ENCODE measurements at regions not wholly inside any gene's neighbourhood (a gene's known extent, or its start where the extent isn't known, plus 50 kb on each side); places are given as distances from the start of the nearest gene placed in this dataset.
"Not testable (repeated sequence)": the region's sequence is repeated elsewhere in the genome, so short reads cannot be mapped to it uniquely, and the experiment has no call there.

DNA sequence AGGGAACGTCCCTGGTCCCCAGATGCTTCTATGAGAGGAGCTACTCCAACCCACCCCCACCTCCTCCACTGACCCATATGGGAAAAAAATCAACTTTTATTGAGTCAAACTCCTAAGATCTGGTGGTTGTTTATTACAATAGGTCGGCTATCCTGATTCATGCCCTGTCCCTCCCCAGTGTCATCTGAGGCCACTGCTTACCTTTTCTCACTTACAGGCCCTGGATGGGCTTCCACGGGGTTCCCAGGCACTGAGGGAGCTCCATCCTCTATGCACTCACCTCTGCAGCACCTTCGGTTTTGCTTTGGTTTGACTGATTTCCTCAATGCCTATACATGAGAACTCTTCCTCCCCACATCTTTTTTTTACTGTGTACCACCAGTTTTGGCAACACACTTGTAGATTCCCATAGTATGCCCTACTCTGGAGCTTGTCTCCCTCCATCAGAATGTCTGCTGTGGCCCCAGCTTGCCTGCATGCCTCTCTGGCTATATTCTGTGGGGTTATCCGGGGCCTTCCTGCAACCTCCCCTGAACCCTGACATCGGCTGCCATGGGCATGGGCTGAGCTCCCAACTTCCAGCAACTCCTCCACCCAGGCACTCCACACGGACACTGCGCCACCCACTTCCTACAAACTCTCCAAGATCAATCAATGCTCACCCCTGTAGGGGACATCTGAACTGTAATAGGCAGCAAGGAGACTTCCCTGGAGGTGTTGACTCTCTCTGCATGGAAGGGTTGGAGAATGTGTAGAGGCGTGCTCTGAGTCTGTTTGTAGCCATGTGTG, 236.1 kb downstream of the VAPA start:
- no peaks in the 10 kb centered on the region for H3K4me1 ChIP-seq (ENCODE audit: insufficient read depth, low read length)
- no peak overlapping the region for H3K4me2 ChIP-seq (ENCODE audit: insufficient read depth, low read length)
- H3K4me3 ChIP-seq (ENCODE audit: insufficient read depth, low read length): no peak overlapping the region
- peaks cover 4% of the 10 kb centered on the region for H3K27me3 ChIP-seq (ENCODE audit: insufficient read depth, low read length)
- H4K20me1 ChIP-seq (ENCODE audit: insufficient read depth, low read length): no peaks in the 10 kb centered on the region
- no peak for DNase-seq (ENCODE audit: insufficient read length, low spot score, missing footprints)
- H3K9me3 ChIP-seq (ENCODE audit: low read depth, low read length): no peaks in the 10 kb centered on the region
- TF ChIP-seq, protein P1, sequence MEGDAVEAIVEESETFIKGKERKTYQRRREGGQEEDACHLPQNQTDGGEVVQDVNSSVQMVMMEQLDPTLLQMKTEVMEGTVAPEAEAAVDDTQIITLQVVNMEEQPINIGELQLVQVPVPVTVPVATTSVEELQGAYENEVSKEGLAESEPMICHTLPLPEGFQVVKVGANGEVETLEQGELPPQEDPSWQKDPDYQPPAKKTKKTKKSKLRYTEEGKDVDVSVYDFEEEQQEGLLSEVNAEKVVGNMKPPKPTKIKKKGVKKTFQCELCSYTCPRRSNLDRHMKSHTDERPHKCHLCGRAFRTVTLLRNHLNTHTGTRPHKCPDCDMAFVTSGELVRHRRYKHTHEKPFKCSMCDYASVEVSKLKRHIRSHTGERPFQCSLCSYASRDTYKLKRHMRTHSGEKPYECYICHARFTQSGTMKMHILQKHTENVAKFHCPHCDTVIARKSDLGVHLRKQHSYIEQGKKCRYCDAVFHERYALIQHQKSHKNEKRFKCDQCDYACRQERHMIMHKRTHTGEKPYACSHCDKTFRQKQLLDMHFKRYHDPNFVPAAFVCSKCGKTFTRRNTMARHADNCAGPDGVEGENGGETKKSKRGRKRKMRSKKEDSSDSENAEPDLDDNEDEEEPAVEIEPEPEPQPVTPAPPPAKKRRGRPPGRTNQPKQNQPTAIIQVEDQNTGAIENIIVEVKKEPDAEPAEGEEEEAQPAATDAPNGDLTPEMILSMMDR (IDR thresholded peaks at IDR 0.05; ENCODE audit: extremely low read depth, low read depth, low read length): no peak
- H3K36me3 ChIP-seq (ENCODE audit: insufficient read depth, low read length): no peaks in the 10 kb centered on the region
- no peak overlapping the region for H2AFZ ChIP-seq (ENCODE audit: low read length)
- H3K79me2 ChIP-seq (ENCODE audit: insufficient read depth, low read length): no peaks in the 10 kb centered on the region
- no peak overlapping the region for H3K27ac ChIP-seq (ENCODE audit: low read depth, low read length)

GRCh38 chr18:10150576-10150975, 236.8 kb downstream of the VAPA start:
- H2AFZ ChIP-seq (ENCODE audit: low read length); H3K79me2 ChIP-seq (ENCODE audit: insufficient read depth, low read length); H3K9me3 ChIP-seq (ENCODE audit: low read depth, low read length); H3K27ac ChIP-seq (ENCODE audit: low read depth, low read length); H3K4me1 ChIP-seq (ENCODE audit: insufficient read depth, low read length); H4K20me1 ChIP-seq (ENCODE audit: insufficient read depth, low read length); H3K36me3 ChIP-seq (ENCODE audit: insufficient read depth, low read length); H3K27me3 ChIP-seq (ENCODE audit: insufficient read depth, low read length); DNase-seq (ENCODE audit: insufficient read length, low spot score, missing footprints); H3K4me3 ChIP-seq (ENCODE audit: insufficient read depth, low read length); H3K4me2 ChIP-seq (ENCODE audit: insufficient read depth, low read length): not testable (repeated sequence)

- no peak overlapping the region for H2AFZ ChIP-seq (ENCODE audit: low read length)
- H3K27ac ChIP-seq (ENCODE audit: low read depth, low read length): no peak overlapping the region
- no peak overlapping the region for H3K4me2 ChIP-seq (ENCODE audit: insufficient read depth, low read length)
- H4K20me1 ChIP-seq (ENCODE audit: insufficient read depth, low read length): no peaks in the 10 kb centered on the region
- no peak for DNase-seq (ENCODE audit: insufficient read length, low spot score, missing footprints)
- no peaks in the 10 kb centered on the region for H3K4me1 ChIP-seq (ENCODE audit: insufficient read depth, low read length)
- no peaks in the 10 kb centered on the region for H3K9me3 ChIP-seq (ENCODE audit: low read depth, low read length)
- no peaks in the 10 kb centered on the region for H3K79me2 ChIP-seq (ENCODE audit: insufficient read depth, low read length)
- no peak overlapping the region for H3K4me3 ChIP-seq (ENCODE audit: insufficient read depth, low read length)
- TF ChIP-seq, protein P1 (IDR thresholded peaks at IDR 0.05; ENCODE audit: extremely low read depth, low read depth, low read length): no peak
- H3K36me3 ChIP-seq (ENCODE audit: insufficient read depth, low read length): no peaks in the 10 kb centered on the region
- peaks cover 4% of the 10 kb centered on the region for H3K27me3 ChIP-seq (ENCODE audit: insufficient read depth, low read length)
These were observed 238.7 kb downstream of the VAPA start for GRCh38 chr18:10152475-10152874.

GRCh38 chr18:10153924-10154752, 240.3 kb downstream of the VAPA start:
- Histone ChIP-seq H3K27me3 (ENCODE audit: insufficient read depth, low read length) (no peaks in the 10 kb centered on the region), H4K20me1 (ENCODE audit: insufficient read depth, low read length) (no peaks in the 10 kb centered on the region), H3K4me3 (ENCODE audit: insufficient read depth, low read length) (no peak overlapping the region), H3K27ac (ENCODE audit: low read depth, low read length) (no peak overlapping the region), H2AFZ (ENCODE audit: low read length) (no peak overlapping the region), H3K36me3 (ENCODE audit: insufficient read depth, low read length) (no peaks in the 10 kb centered on the region), H3K4me2 (ENCODE audit: insufficient read depth, low read length) (no peak overlapping the region), H3K4me1 (ENCODE audit: insufficient read depth, low read length) (no peaks in the 10 kb centered on the region), H3K9me3 (ENCODE audit: low read depth, low read length) (no peaks in the 10 kb centered on the region), H3K79me2 (ENCODE audit: insufficient read depth, low read length) (no peaks in the 10 kb centered on the region)
- TF ChIP-seq, protein P1 (IDR thresholded peaks at IDR 0.05; ENCODE audit: extremely low read depth, low read depth, low read length): no peak
- DNase-seq (ENCODE audit: insufficient read length, low spot score, missing footprints): no peak

All from osteoblast (primary cell).